ENCODE measurements at regions not wholly inside any gene's neighbourhood (a gene's known extent, or its start where the extent isn't known, plus 50 kb on each side); places are given as distances from the start of the nearest gene placed in this dataset.

- Histone ChIP-seq H3K4me1 (ENCODE audit: control insufficient read depth in 1 of 2, insufficient read depth in 2 of 2, low read length in 2 of 2) (no peaks in the 10 kb centered on the region), H3K4me3 (ENCODE audit: low read depth in 1 of 2, low read length in 2 of 2) (no peak overlapping the region), H3K36me3 (ENCODE audit: control insufficient read depth in 1 of 2, insufficient read depth in 2 of 2, low read length in 2 of 2) (no peaks in the 10 kb centered on the region), H3K27ac (ENCODE audit: low read depth, low read length) (no peak overlapping the region), H3K9me3 (ENCODE audit: control insufficient read depth in 1 of 2, low read length in 2 of 2) (peaks cover 0 to 4% of the 10 kb centered on the region in 2 donors), H3K9ac (ENCODE audit: low read depth in 1 of 2, low read length in 2 of 2) (no peak overlapping the region), H3K27me3 (ENCODE audit: control insufficient read depth in 1 of 2, insufficient read depth in 2 of 2, low read length in 2 of 2) (no peaks in the 10 kb centered on the region)
These were observed 1325.8 kb downstream of the AACS start for GRCh38 chr12:126390969-126391566.

GRCh38 chr12:126396536-126396935, 1331.3 kb downstream of the AACS start:
- H3K9me3 ChIP-seq (ENCODE audit: control insufficient read depth in 1 of 2, low read length in 2 of 2) = peaks cover 3 to 7% of the 10 kb centered on the region in 2 donors
- no peak overlapping the region for H3K27ac ChIP-seq (ENCODE audit: low read depth, low read length)
- no peaks in the 10 kb centered on the region for H3K27me3 ChIP-seq (ENCODE audit: control insufficient read depth in 1 of 2, insufficient read depth in 2 of 2, low read length in 2 of 2)
- no peaks in the 10 kb centered on the region for H3K4me1 ChIP-seq (ENCODE audit: control insufficient read depth in 1 of 2, insufficient read depth in 2 of 2, low read length in 2 of 2)
- H3K9ac ChIP-seq (ENCODE audit: low read depth in 1 of 2, low read length in 2 of 2) = no peak overlapping the region
- H3K4me3 ChIP-seq (ENCODE audit: low read depth in 1 of 2, low read length in 2 of 2) = no peak overlapping the region
- H3K36me3 ChIP-seq (ENCODE audit: control insufficient read depth in 1 of 2, insufficient read depth in 2 of 2, low read length in 2 of 2) = no peaks in the 10 kb centered on the region

- H3K9me3 ChIP-seq (ENCODE audit: control insufficient read depth in 1 of 2, low read length in 2 of 2) = peaks cover 4 to 7% of the 10 kb centered on the region in 2 donors
- H3K27ac ChIP-seq (ENCODE audit: low read depth, low read length) = no peak overlapping the region
- H3K36me3 ChIP-seq (ENCODE audit: control insufficient read depth in 1 of 2, insufficient read depth in 2 of 2, low read length in 2 of 2) = no peaks in the 10 kb centered on the region
- no peak overlapping the region for H3K4me3 ChIP-seq (ENCODE audit: low read depth in 1 of 2, low read length in 2 of 2)
- no peaks in the 10 kb centered on the region for H3K4me1 ChIP-seq (ENCODE audit: control insufficient read depth in 1 of 2, insufficient read depth in 2 of 2, low read length in 2 of 2)
- H3K9ac ChIP-seq (ENCODE audit: low read depth in 1 of 2, low read length in 2 of 2) = no peak overlapping the region
- no peaks in the 10 kb centered on the region for H3K27me3 ChIP-seq (ENCODE audit: control insufficient read depth in 1 of 2, insufficient read depth in 2 of 2, low read length in 2 of 2)
These were observed 1331.9 kb downstream of the AACS start for GRCh38 chr12:126397071-126397581.

- Histone ChIP-seq H3K36me3 (ENCODE audit: control insufficient read depth in 1 of 2, insufficient read depth in 2 of 2, low read length in 2 of 2) (no peaks in the 10 kb centered on the region), H3K4me1 (ENCODE audit: control insufficient read depth in 1 of 2, insufficient read depth in 2 of 2, low read length in 2 of 2) (no peaks in the 10 kb centered on the region), H3K27ac (ENCODE audit: low read depth, low read length) (no peak overlapping the region), H3K4me3 (ENCODE audit: low read depth in 1 of 2, low read length in 2 of 2) (no peak overlapping the region), H3K9ac (ENCODE audit: low read depth in 1 of 2, low read length in 2 of 2) (no peak overlapping the region), H3K9me3 (ENCODE audit: control insufficient read depth in 1 of 2, low read length in 2 of 2) (peaks cover 7 to 8% of the 10 kb centered on the region in 2 donors), H3K27me3 (ENCODE audit: control insufficient read depth in 1 of 2, insufficient read depth in 2 of 2, low read length in 2 of 2) (no peaks in the 10 kb centered on the region)
These were observed 1332.4 kb downstream of the AACS start for GRCh38 chr12:126397660-126398059.

- no peak overlapping the region for H3K9ac ChIP-seq (ENCODE audit: low read depth in 1 of 2, low read length in 2 of 2)
- peaks cover 10 to 17% of the 10 kb centered on the region in 2 donors for H3K9me3 ChIP-seq (ENCODE audit: control insufficient read depth in 1 of 2, low read length in 2 of 2)
- H3K4me1 ChIP-seq (ENCODE audit: control insufficient read depth in 1 of 2, insufficient read depth in 2 of 2, low read length in 2 of 2) = no peaks in the 10 kb centered on the region
- H3K27me3 ChIP-seq (ENCODE audit: control insufficient read depth in 1 of 2, insufficient read depth in 2 of 2, low read length in 2 of 2) = no peaks in the 10 kb centered on the region
- H3K27ac ChIP-seq (ENCODE audit: low read depth, low read length) = no peak overlapping the region
- H3K4me3 ChIP-seq (ENCODE audit: low read depth in 1 of 2, low read length in 2 of 2) = no peak overlapping the region
- no peaks in the 10 kb centered on the region for H3K36me3 ChIP-seq (ENCODE audit: control insufficient read depth in 1 of 2, insufficient read depth in 2 of 2, low read length in 2 of 2)
These were observed 1335.6 kb downstream of the AACS start for GRCh38 chr12:126400831-126401230.

- H3K9me3 ChIP-seq (ENCODE audit: control insufficient read depth in 1 of 2, low read length in 2 of 2) = peaks cover 8 to 14% of the 10 kb centered on the region in 2 donors
- no peak overlapping the region for H3K4me3 ChIP-seq (ENCODE audit: low read depth in 1 of 2, low read length in 2 of 2)
- H3K27me3 ChIP-seq (ENCODE audit: control insufficient read depth in 1 of 2, insufficient read depth in 2 of 2, low read length in 2 of 2) = no peaks in the 10 kb centered on the region
- no peaks in the 10 kb centered on the region for H3K4me1 ChIP-seq (ENCODE audit: control insufficient read depth in 1 of 2, insufficient read depth in 2 of 2, low read length in 2 of 2)
- no peaks in the 10 kb centered on the region for H3K36me3 ChIP-seq (ENCODE audit: control insufficient read depth in 1 of 2, insufficient read depth in 2 of 2, low read length in 2 of 2)
- H3K27ac ChIP-seq (ENCODE audit: low read depth, low read length) = no peak overlapping the region
- no peak overlapping the region for H3K9ac ChIP-seq (ENCODE audit: low read depth in 1 of 2, low read length in 2 of 2)
These were observed 1339.2 kb downstream of the AACS start for GRCh38 chr12:126404293-126404881.

GRCh38 chr12:126418400-126418799, 1353.2 kb downstream of the AACS start:
- no peak overlapping the region for H3K9ac ChIP-seq (ENCODE audit: low read depth in 1 of 2, low read length in 2 of 2)
- H3K4me1 ChIP-seq (ENCODE audit: control insufficient read depth in 1 of 2, insufficient read depth in 2 of 2, low read length in 2 of 2) = no peaks in the 10 kb centered on the region
- H3K36me3 ChIP-seq (ENCODE audit: control insufficient read depth in 1 of 2, insufficient read depth in 2 of 2, low read length in 2 of 2) = no peaks in the 10 kb centered on the region
- H3K4me3 ChIP-seq (ENCODE audit: low read depth in 1 of 2, low read length in 2 of 2) = no peak overlapping the region
- peaks cover 2 to 5% of the 10 kb centered on the region in 2 donors for H3K9me3 ChIP-seq (ENCODE audit: control insufficient read depth in 1 of 2, low read length in 2 of 2)
- no peak overlapping the region for H3K27ac ChIP-seq (ENCODE audit: low read depth, low read length)
- H3K27me3 ChIP-seq (ENCODE audit: control insufficient read depth in 1 of 2, insufficient read depth in 2 of 2, low read length in 2 of 2) = no peaks in the 10 kb centered on the region

GRCh38 chr12:126419131-126419530, 1353.9 kb downstream of the AACS start:
- H3K4me3 ChIP-seq (ENCODE audit: low read depth in 1 of 2, low read length in 2 of 2) = no peak overlapping the region
- H3K9ac ChIP-seq (ENCODE audit: low read depth in 1 of 2, low read length in 2 of 2) = no peak overlapping the region
- H3K9me3 ChIP-seq (ENCODE audit: control insufficient read depth in 1 of 2, low read length in 2 of 2) = peaks cover 4 to 5% of the 10 kb centered on the region in 2 donors
- H3K4me1 ChIP-seq (ENCODE audit: control insufficient read depth in 1 of 2, insufficient read depth in 2 of 2, low read length in 2 of 2) = no peaks in the 10 kb centered on the region
- H3K27me3 ChIP-seq (ENCODE audit: control insufficient read depth in 1 of 2, insufficient read depth in 2 of 2, low read length in 2 of 2) = no peaks in the 10 kb centered on the region
- H3K36me3 ChIP-seq (ENCODE audit: control insufficient read depth in 1 of 2, insufficient read depth in 2 of 2, low read length in 2 of 2) = no peaks in the 10 kb centered on the region
- no peak overlapping the region for H3K27ac ChIP-seq (ENCODE audit: low read depth, low read length)

GRCh38 chr12:126424696-126425095, 1359.5 kb downstream of the AACS start:
- Histone ChIP-seq H3K36me3 (ENCODE audit: control insufficient read depth in 1 of 2, insufficient read depth in 2 of 2, low read length in 2 of 2) (no peaks in the 10 kb centered on the region), H3K27me3 (ENCODE audit: control insufficient read depth in 1 of 2, insufficient read depth in 2 of 2, low read length in 2 of 2) (no peaks in the 10 kb centered on the region), H3K9ac (ENCODE audit: low read depth in 1 of 2, low read length in 2 of 2) (no peak overlapping the region), H3K27ac (ENCODE audit: low read depth, low read length) (no peak overlapping the region), H3K4me1 (ENCODE audit: control insufficient read depth in 1 of 2, insufficient read depth in 2 of 2, low read length in 2 of 2) (no peaks in the 10 kb centered on the region), H3K9me3 (ENCODE audit: control insufficient read depth in 1 of 2, low read length in 2 of 2) (peaks cover 7% of the 10 kb centered on the region in 2 donors), H3K4me3 (ENCODE audit: low read depth in 1 of 2, low read length in 2 of 2) (no peak overlapping the region)

GRCh38 chr12:126425264-126425663, 1360.0 kb downstream of the AACS start:
- no peak overlapping the region for H3K4me3 ChIP-seq (ENCODE audit: low read depth in 1 of 2, low read length in 2 of 2)
- no peak overlapping the region for H3K27ac ChIP-seq (ENCODE audit: low read depth, low read length)
- no peaks in the 10 kb centered on the region for H3K4me1 ChIP-seq (ENCODE audit: control insufficient read depth in 1 of 2, insufficient read depth in 2 of 2, low read length in 2 of 2)
- H3K36me3 ChIP-seq (ENCODE audit: control insufficient read depth in 1 of 2, insufficient read depth in 2 of 2, low read length in 2 of 2) = no peaks in the 10 kb centered on the region
- H3K9ac ChIP-seq (ENCODE audit: low read depth in 1 of 2, low read length in 2 of 2) = no peak overlapping the region
- H3K9me3 ChIP-seq (ENCODE audit: control insufficient read depth in 1 of 2, low read length in 2 of 2) = peaks cover 7 to 8% of the 10 kb centered on the region in 2 donors
- H3K27me3 ChIP-seq (ENCODE audit: control insufficient read depth in 1 of 2, insufficient read depth in 2 of 2, low read length in 2 of 2) = no peaks in the 10 kb centered on the region
